GM12873 (cell line): ENCODE measurements at regions not wholly inside any gene's neighbourhood (a gene's known extent, or its start where the extent isn't known, plus 50 kb on each side); places are given as distances from the start of the nearest gene placed in this dataset.

ENCODE experiments used
- TF ChIP-seq, protein P1 (sequence below): IDR thresholded peaks from 2 replicates; pipeline ENCODE4 v1.5.1; 2012; ENCODE audit warnings: low read depth, mild to moderate bottlenecking, moderate library complexity, low read length, control low read depth; ENCODE audit not compliant: insufficient read depth; ENCODE audit errors: missing control alignments

DNA sequence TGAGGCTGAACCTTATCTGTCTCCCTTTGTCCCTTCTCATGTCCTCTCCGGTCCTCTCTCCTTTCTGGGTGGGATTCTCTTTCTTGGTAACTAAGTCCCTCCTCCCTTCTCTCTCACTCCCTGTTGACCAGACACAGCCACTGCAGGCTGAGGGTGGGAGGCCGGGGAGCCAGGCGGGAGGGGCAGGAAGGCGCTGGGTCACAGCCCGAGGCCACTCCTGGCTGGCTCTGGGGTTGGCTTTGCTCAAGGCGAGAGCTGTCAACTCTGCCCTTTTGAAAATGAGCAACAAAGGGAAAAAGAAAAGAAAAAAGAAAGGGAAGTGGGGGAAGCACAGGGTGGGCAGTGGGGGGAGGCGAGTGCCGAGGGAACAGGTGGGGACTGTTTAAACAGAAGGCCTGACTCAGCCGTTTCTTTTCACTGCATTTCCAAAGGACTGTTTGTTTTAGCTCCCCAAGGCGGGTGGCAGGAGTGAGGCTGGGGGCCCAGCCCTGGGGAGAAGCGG lies 70.5 kb upstream of the IGFBP5 start:
- TF ChIP-seq, protein P1, sequence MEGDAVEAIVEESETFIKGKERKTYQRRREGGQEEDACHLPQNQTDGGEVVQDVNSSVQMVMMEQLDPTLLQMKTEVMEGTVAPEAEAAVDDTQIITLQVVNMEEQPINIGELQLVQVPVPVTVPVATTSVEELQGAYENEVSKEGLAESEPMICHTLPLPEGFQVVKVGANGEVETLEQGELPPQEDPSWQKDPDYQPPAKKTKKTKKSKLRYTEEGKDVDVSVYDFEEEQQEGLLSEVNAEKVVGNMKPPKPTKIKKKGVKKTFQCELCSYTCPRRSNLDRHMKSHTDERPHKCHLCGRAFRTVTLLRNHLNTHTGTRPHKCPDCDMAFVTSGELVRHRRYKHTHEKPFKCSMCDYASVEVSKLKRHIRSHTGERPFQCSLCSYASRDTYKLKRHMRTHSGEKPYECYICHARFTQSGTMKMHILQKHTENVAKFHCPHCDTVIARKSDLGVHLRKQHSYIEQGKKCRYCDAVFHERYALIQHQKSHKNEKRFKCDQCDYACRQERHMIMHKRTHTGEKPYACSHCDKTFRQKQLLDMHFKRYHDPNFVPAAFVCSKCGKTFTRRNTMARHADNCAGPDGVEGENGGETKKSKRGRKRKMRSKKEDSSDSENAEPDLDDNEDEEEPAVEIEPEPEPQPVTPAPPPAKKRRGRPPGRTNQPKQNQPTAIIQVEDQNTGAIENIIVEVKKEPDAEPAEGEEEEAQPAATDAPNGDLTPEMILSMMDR: no peak

DNA sequence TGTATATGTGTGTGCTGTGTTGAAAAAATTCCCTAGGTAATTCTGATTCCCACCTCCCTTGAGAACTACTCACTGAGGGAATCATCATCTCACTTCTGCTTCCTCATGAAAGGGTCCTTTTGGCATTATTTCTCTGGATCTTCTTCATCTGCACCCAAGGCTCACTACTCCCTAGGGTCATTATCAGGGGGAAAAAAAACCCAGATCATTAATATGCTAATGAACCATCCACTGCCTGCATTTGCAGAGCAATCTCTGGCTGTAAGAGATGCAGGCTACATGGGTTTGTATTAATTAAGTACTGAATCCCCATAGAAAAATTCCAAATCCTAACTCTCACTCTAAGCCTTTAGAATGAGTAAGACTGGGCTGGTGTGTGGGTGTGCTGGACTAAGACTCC lies 68.0 kb upstream of the IGFBP5 start:
- TF ChIP-seq, protein P1: no peak

DNA sequence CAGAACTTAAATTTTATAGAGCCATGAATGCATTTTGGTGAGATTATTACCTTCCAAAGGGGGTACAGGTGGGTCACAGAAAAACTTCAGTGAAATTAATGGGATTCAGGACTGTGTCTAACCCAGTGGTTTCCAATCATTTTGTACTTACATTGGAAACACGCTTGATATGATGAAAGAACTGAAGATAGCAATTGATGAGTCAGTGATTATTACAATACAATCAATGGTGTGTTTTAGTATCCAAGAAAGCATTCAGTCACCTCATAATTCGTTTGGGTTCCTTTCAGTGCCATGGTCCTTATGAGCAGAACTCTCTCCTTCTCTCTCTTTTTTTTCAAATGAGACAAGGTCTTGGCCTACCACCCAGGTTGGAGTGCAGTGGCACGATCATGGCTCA lies 66.5 kb upstream of the IGFBP5 start:
- TF ChIP-seq, protein P1: no peak

DNA sequence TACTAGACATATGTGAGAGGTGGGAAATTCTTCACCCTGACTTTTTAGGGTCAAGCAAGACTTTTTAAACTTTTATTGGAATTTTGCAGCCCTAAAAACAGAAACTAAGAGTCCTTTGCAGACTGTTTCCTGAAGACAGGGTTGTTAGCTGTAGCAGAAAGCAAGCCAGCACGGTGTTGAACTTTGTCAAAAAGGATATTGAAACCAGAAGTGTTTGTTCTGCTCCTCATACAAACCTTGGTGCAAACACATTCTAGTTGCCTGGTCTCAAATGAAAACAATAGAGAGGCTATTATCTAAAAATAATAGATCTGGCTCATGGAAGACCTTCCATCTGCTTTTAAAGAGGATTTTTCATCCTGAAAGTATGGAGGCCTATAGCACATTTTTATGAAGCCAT lies 65.8 kb upstream of the IGFBP5 start:
- TF ChIP-seq, protein P1: no peak

DNA sequence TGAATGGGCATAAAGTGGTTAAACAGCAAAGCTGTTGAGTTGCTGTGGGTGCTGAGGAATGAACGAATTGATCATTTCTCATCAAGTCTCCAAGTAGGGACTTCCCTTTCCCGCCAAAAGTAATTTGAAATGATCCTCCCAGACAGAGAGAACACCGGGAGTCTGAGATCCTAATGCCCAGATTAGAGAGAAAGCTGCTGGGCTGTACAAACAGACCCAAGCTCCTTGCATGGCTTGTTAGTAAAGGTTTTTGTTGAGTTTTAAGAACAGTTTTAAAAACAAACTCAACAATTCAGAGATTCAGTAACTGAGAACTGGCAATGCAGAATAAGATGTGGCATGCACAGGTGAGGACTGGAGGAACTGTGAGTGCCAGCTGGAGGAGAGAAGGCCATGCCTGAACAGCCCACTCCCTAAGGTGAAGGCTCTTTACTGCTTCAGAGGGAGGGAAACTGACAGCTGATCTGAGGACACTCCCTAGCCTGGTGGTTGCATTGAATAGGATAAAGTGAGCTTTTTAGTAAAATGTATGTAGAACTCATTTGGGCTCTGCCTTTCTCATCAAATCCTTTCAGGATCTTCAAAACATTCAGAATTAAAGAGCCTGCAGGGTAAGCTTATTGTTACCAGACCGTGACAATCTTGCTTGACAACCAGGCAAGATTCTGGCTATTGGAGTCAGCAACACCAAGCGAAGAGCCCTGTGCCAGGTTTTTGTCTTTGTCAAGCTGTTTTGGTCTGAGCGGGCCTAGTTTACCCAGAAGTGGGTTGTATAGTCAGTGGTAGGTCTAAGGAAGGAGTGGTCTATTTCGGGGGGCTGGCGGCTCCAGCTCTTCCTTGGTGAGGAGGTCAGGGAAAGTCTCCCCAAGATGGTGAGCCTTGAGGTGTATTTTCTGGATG lies 63.2 kb upstream of the IGFBP5 start:
- TF ChIP-seq, protein P1: no peak

DNA sequence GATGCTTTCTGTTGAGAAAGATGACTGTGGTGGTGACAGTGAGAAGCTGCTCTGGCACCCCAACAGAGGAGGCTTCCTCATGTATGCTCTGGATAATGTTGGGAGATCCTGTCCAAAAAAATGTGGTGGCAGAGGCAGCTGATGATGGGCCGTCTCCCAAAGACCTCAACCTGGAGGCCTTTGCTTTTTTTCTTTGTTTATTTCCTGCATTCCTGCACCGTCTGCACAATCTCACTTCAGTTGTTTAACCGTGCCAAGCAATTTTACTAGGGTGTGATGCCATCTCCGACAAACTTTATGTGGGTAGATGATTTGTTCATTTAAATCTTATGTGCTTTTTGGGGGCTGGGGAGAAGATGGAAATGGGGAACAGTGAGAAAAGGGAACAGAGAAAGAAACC lies 62.2 kb upstream of the IGFBP5 start:
- TF ChIP-seq, protein P1: no peak

DNA sequence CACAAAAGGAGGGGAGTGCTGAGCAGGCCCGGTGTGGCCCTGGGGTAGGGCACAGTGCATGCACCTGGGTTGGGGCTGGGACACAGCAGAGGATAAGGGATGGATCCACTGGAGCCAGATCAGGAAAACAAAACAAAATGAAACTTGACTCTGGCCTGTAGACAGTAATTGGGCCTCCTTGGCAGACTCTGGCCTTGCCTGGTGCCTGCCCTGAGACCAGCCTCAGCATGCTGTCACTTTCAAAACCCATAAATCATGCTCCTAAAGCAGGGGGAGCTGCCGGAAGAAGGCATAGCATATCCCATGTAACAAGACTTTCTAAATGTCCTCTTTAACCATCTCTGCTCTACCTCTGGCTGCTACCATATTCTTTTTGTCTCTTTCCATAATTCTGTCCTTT lies 61.1 kb upstream of the IGFBP5 start:
- TF ChIP-seq, protein P1: no peak
